Right hindlimb (tissue), 1 donor: ENCODE measurements at regions not wholly inside any gene's neighbourhood (a gene's known extent, or its start where the extent isn't known, plus 50 kb on each side); places are given as distances from the start of the nearest gene placed in this dataset.
"Not testable (repeated sequence)": the region's sequence is repeated elsewhere in the genome, so short reads cannot be mapped to it uniquely, and the experiment has no call there.

Experiments used
- DNase-seq: peaks from one replicate; pipeline ENCODE4 v3.0.0-alpha.2; 2018

GRCh38 chr1:223952801-223953200 is 107.1 kb upstream of the TP53BP2 start:
- not testable (repeated sequence) for DNase-seq

GRCh38 chr1:223951551-223951950 is 105.8 kb upstream of the TP53BP2 start:
- DNase-seq = not testable (repeated sequence)

- DNase-seq = not testable (repeated sequence)
Observed at GRCh38 chr1:223949944-223950343, 104.2 kb upstream of the TP53BP2 start.

GRCh38 chr1:223948041-223948440 is 102.3 kb upstream of the TP53BP2 start:
- DNase-seq = not testable (repeated sequence)

GRCh38 chr1:223936592-223936991 is 90.8 kb upstream of the TP53BP2 start:
- DNase-seq = not testable (repeated sequence)

GRCh38 chr1:223931476-223931875 is 85.7 kb upstream of the TP53BP2 start:
- DNase-seq = not testable (repeated sequence)

- DNase-seq = not testable (repeated sequence)
Observed at GRCh38 chr1:223920805-223921204, 75.1 kb upstream of the TP53BP2 start.

GRCh38 chr1:223915476-223915875 is 69.7 kb upstream of the TP53BP2 start:
- DNase-seq = not testable (repeated sequence)

GRCh38 chr1:223913715-223914114 is 68.0 kb upstream of the TP53BP2 start:
- DNase-seq = not testable (repeated sequence)

GRCh38 chr1:223907943-223908587 is 62.3 kb upstream of the TP53BP2 start:
- DNase-seq = not testable (repeated sequence)

GRCh38 chr1:223903221-223903620 is 57.5 kb upstream of the TP53BP2 start:
- DNase-seq = not testable (repeated sequence)

- DNase-seq = not testable (repeated sequence)
Observed at GRCh38 chr1:223899775-223900174, 54.0 kb upstream of the TP53BP2 start.

- not testable (repeated sequence) for DNase-seq
Observed at GRCh38 chr1:223897097-223897496, 51.4 kb upstream of the TP53BP2 start.

- DNase-seq = not testable (repeated sequence)
Observed at GRCh38 chr1:223895950-223896349, 50.2 kb upstream of the TP53BP2 start.
